Heart right ventricle (tissue), 16 donors: ENCODE measurements at regions not wholly inside any gene's neighbourhood (a gene's known extent, or its start where the extent isn't known, plus 50 kb on each side); places are given as distances from the start of the nearest gene placed in this dataset.

Source experiments
- ATAC-seq, 8 donors: fragments of 200-7000 bp; cut with Tn5 transposase; one replicate each; pipeline ENCODE4 v1.9.1; 2020; ENCODE audit warnings: mild to moderate bottlenecking in 8 of 8, moderate library complexity in 8 of 8, moderate number of reproducible peaks in 1 of 8
- DNase-seq, 2 donors: peaks; one replicate each; pipeline ENCODE4 v3.0.0-alpha.2; 2020
- H3K27ac ChIP-seq, 10 donors: fragments of 200-600 bp; sonication (generic) in 2 of 10; one replicate each; pipeline versions ENCODE4 v1.5.0 to v1.8.0; 2020 to 2022; ENCODE audit warnings: mild to moderate bottlenecking in 3 of 10
- H3K27me3 ChIP-seq, 7 donors: fragments of 200-600 bp; one replicate each; pipeline ENCODE4 v1.8.0; 2021 to 2022; ENCODE audit warnings: mild to moderate bottlenecking in 2 of 7
- H3K36me3 ChIP-seq, 9 donors: fragments of 200-600 bp; sonication (generic) in 1 of 9; one replicate each; pipeline versions ENCODE4 v1.5.0 to v1.8.0; 2020 to 2022; ENCODE audit warnings: mild to moderate bottlenecking in 2 of 9
- H3K4me1 ChIP-seq, 9 donors: fragments of 200-600 bp; sonication (generic) in 1 of 9; one replicate each; pipeline versions ENCODE4 v1.5.0 to v1.8.0; 2020 to 2022; ENCODE audit warnings: mild to moderate bottlenecking in 4 of 9
- H3K4me3 ChIP-seq, 10 donors: fragments of 200-600 bp; sonication (generic) in 2 of 10; one replicate each; pipeline versions ENCODE4 v1.5.0 to v1.8.0; 2020 to 2022; ENCODE audit warnings: mild to moderate bottlenecking in 7 of 10, moderate library complexity in 2 of 10
- H3K9me3 ChIP-seq, 11 donors: fragments of 200-600 bp in 10 of 11; sonication (generic) in 2 of 11; one replicate each; pipeline versions ENCODE4 v1.5.0 to v1.8.0; 2013 to 2022; ENCODE audit warnings: mild to moderate bottlenecking in 2 of 11, control low read depth in 1 of 11, moderate library complexity in 1 of 11
- CTCF ChIP-seq, 9 donors: fragments of 200-600 bp; sonication (generic) in 2 of 9; IDR thresholded peaks; one replicate each; pipeline versions ENCODE4 v1.5.0 to v1.8.0; 2021 to 2022; ENCODE audit warnings: antibody characterized with exemption in 9 of 9, mild to moderate bottlenecking in 5 of 9, moderate library complexity in 1 of 9
- WGBS, 2 donors: extraction: QIAGEN DNeasy Blood & Tissue Kit; methylation state at CpG; one replicate each; pipeline ENCODE4 v1.1.7; 2013; ENCODE audit warnings: inconsistent platforms in 1 of 2; 5-methylcytosine and 5-hydroxymethylcytosine counted together
- intact Hi-C, 10 donors: fragments of 100-400 bp; cut with DNase I; formaldehyde crosslinking; loops; one replicate each; pipeline versions ENCODE4 v1.11.1 to v1.14.2; 2022
- donor health status: Arrhythmogenic right ventricular cardiomyopathy.
- donor health status: ischemic (EF 13 %, LVEDD 7.1; RV severe dilation, severe dysfunction).
- donor health status: healthy with polysubstance abuse.
- donor health status: DM: no; HTN: yes; CAD: no.
- donor health status: DM: no; HTN: no; CAD: no.
- donor health status: ischemic (EF 25% LVEDD 6.9; RV normal size, moderate dysfunction).
- donor health status: ischemic (EF 25% LVEDD 5.7; RV mildly dilated, moderate dysfunction).
- donor health status: healthy.
- donor health status: DM: yes; HTN: yes; CAD: no.
- donor health status: Ischemic cardiomyopathy.
- donor health status: ischemic (EF 35%, LVEDD 5.7; RV mildly dilated, moderate dysfunction).
- donor health status: nonischemic (EF 11% LVEDD 7.7; RV severe dilation, severe dysfunction).
- donor health status: DM: yes; HTN: yes; CAD: no.
- donor health status: PGD.
- donor health status: ischemic (EF 29% LVEDD 5.4; RV normal size, mild dysfunction).
- donor health status: nonischemic (EF 23%, LVEDD 6.1; RV moderate dilation, normal function).

DNA sequence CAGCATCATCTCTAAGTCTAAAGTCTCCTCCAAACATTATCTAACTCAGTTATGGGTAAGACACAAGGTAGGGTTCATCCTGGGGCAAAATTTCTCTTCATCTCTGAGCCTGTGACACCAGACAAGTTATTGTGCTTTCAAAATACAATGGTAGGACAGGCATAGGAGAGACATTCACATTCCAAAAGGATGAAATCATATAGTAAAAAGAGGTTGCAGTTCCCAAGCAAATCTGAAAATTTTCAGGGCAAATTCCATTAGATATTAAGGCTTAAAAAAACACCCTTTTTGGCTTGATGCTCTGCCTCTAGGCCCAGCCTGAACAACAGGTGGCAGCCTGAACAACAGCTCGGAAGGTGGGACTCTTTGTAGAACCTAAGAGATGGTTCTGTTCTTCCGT, 448.3 kb upstream of the SLIT2 start:
- no peak overlapping the region for H3K4me3 ChIP-seq
- DNase-seq, result no peak
- WGBS, 2 donors, result 81 to 91% methylated on average over 2 of the region's 2 CpGs
- H3K4me1 ChIP-seq, result no peaks in the 10 kb centered on the region
- H3K27me3 ChIP-seq, result no peaks in the 10 kb centered on the region
- no peaks in the 10 kb centered on the region for H3K36me3 ChIP-seq
- intact Hi-C loops, result no loop called here
- H3K9me3 ChIP-seq, result no peaks in the 10 kb centered on the region
- no peak for TF ChIP-seq CTCF (IDR thresholded peaks at IDR 0.05)
- no peak for ATAC-seq
- H3K27ac ChIP-seq, result no peak overlapping the region

- no peak for ATAC-seq
- intact Hi-C loops, result no loop called here
- H3K4me1 ChIP-seq, result no peaks in the 10 kb centered on the region
- H3K9me3 ChIP-seq, result peaks cover 0 to 3% (median 0%) of the 10 kb centered on the region in 11 donors
- no peak overlapping the region for H3K27ac ChIP-seq
- no peak for TF ChIP-seq CTCF (IDR thresholded peaks at IDR 0.05)
- no peak for DNase-seq
- no peak overlapping the region for H3K4me3 ChIP-seq
- H3K36me3 ChIP-seq, result no peaks in the 10 kb centered on the region
- no peaks in the 10 kb centered on the region for H3K27me3 ChIP-seq
These were observed 457.9 kb upstream of the SLIT2 start for GRCh38 chr4:19793831-19794230.

DNA sequence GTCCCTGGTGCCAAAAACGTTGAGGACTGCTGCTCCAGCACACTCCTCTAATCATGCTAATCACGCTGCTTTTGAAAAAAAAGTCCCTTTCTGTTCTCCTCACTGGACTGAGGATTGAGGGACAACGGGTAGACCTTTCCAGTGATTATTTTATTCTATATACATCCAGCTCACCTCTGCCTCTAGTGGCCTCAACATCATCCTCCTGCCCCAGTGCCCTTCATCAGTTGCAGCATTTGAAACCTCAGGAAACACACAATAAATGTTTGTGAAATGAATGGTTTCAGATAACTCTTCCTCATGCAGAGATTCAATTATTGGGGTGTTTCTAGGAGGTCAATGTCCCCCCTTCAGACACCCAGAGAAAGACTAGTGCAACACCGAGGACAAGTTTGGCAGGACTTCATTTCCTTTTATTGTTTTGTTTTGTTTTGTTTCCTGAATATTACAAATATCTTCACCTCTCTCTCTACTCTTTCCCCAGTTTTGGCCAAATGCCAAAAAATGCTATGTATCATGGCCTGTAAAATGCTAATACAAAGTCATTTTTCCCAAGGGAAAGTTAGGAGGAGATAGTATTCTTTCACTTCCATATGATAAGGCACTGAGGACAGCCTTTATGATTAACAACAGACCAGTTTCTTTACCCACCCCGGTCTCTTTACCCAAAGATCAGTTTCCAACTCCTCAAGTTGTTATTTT, 460.1 kb upstream of the SLIT2 start:
- Histone ChIP-seq H3K27me3 (no peaks in the 10 kb centered on the region), H3K4me3 (no peak overlapping the region), H3K36me3 (no peaks in the 10 kb centered on the region), H3K27ac (no peak overlapping the region), H3K9me3 (no peaks in the 10 kb centered on the region), H3K4me1 (no peaks in the 10 kb centered on the region)
- ATAC-seq (no peak), DNase-seq (no peak)
- TF ChIP-seq CTCF (IDR thresholded peaks at IDR 0.05), result no peak
- intact Hi-C loops, result no loop called here
- 59 to 66% methylated on average over 5 of the region's 5 CpGs for WGBS, 2 donors

- TF ChIP-seq CTCF (IDR thresholded peaks at IDR 0.05), result no peak
- Histone ChIP-seq H3K36me3 (no peaks in the 10 kb centered on the region), H3K27me3 (no peaks in the 10 kb centered on the region), H3K4me1 (no peaks in the 10 kb centered on the region), H3K4me3 (no peak overlapping the region), H3K9me3 (peaks cover 0 to 29% (median 12%) of the 10 kb centered on the region in 11 donors), H3K27ac (no peak overlapping the region)
- ATAC-seq (no peak), DNase-seq (no peak)
- 64 to 67% methylated on average over 1 of the region's 1 CpG for WGBS, 2 donors
- intact Hi-C loops, result no loop called here
These were observed 465.1 kb upstream of the SLIT2 start for GRCh38 chr4:19786616-19787015.
